H1 (cell line): ENCODE measurements at regions not wholly inside any gene's neighbourhood (a gene's known extent, or its start where the extent isn't known, plus 50 kb on each side); places are given as distances from the start of the nearest gene placed in this dataset.

Experiments
- BCL11A ChIP-seq, 2 experiments: IDR thresholded peaks; one replicate each; pipeline ENCODE4 v1.6.1; 2011; ENCODE audit warnings: low read depth in 2 of 2, low read length in 2 of 2, mild to moderate bottlenecking in 2 of 2
- CBX8 ChIP-seq: fragments of 300-800, 300-1000 bp; sonication (generic); IDR thresholded peaks from 2 replicates; pipeline ENCODE4 v1.7.1; 2016; ENCODE audit warnings: low read depth, low read length, borderline replicate concordance
- EZH2 ChIP-seq: fragments of 200-600 bp; sonication (generic); IDR thresholded peaks from 2 replicates; pipeline ENCODE4 v1.7.1; 2012; ENCODE audit warnings: low read depth, mild to moderate bottlenecking, moderate library complexity, low read length, inconsistent platforms; ENCODE audit not compliant: severe bottlenecking
- NRF1 ChIP-seq: IDR thresholded peaks from 2 replicates; pipeline ENCODE4 v1.6.1; 2011; ENCODE audit warnings: mild to moderate bottlenecking, low read depth, low read length, improper control_type of control experiment
- RFX5 ChIP-seq: IDR thresholded peaks from 2 replicates; pipeline ENCODE4 v1.6.1; 2011; ENCODE audit warnings: low read depth, low read length, improper control_type of control experiment, borderline replicate concordance
- TCF12 ChIP-seq: IDR thresholded peaks from 2 replicates; pipeline ENCODE4 v1.6.1; 2011; ENCODE audit warnings: low read depth, mild to moderate bottlenecking, low read length

DNA sequence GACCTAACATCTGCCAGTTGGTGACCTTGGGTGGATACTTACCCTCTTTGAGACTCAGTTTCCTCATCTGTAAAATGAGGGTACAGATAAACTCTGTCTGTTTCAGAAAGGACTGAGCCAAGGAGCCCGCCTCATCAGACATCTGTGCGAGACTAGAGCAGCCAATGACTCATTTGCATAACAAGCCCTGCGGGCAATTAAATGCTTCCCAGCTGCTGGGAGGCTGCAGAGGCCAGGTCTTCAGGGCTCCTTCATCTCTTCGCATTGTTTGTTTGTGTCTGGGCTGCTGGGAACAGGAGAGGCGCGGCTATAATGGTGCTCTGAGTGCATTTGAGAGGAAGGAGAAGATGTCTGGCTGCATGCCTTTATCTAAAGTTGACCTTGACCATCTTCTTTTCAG, 85.0 kb downstream of the ADRA2C start (continued):
- TF ChIP-seq NRF1: no peak
- TF ChIP-seq CBX8: no peak
- TF ChIP-seq EZH2: no peak
- TF ChIP-seq RFX5: no peak
- no peak for TF ChIP-seq BCL11A (IDR thresholded peaks at IDR 0.05; ENCODE audit: low read depth in 2 of 2, low read length in 2 of 2)
- TF ChIP-seq TCF12: no peak
